HG03060 (cell line): ENCODE measurements at regions not wholly inside any gene's neighbourhood (a gene's known extent, or its start where the extent isn't known, plus 50 kb on each side); places are given as distances from the start of the nearest gene placed in this dataset.
"Not testable (repeated sequence)": the region's sequence is repeated elsewhere in the genome, so short reads cannot be mapped to it uniquely, and the experiment has no call there.

Experiments
- ATAC-seq: cut with Tn5 transposase; IDR thresholded peaks from one replicate; pipeline ENCODE4 v1.9.1; 2021; ENCODE audit warnings: low read depth, moderate number of reproducible peaks; ENCODE audit not compliant: unreplicated experiment

- no peak for ATAC-seq
Observed at GRCh38 chr15:20369500-20369899, 172.1 kb downstream of the GOLGA6L6 start.

- ATAC-seq = no peak
Observed at GRCh38 chr15:20368974-20369373, 172.6 kb downstream of the GOLGA6L6 start.

- no peak for ATAC-seq
Observed at GRCh38 chr15:20367093-20367492, 174.5 kb downstream of the GOLGA6L6 start.

- not testable (repeated sequence) for ATAC-seq
Observed at GRCh38 chr15:20363591-20363990, 178.0 kb downstream of the GOLGA6L6 start.

GRCh38 chr15:20361091-20361490 is 180.5 kb downstream of the GOLGA6L6 start:
- ATAC-seq = no peak

GRCh38 chr15:20358779-20359414 is 182.7 kb downstream of the GOLGA6L6 start:
- ATAC-seq = no peak

GRCh38 chr15:20358066-20358778 is 183.4 kb downstream of the GOLGA6L6 start:
- ATAC-seq = no peak

GRCh38 chr15:20357481-20358065 is 184.0 kb downstream of the GOLGA6L6 start:
- no peak for ATAC-seq

- ATAC-seq = no peak
Observed at GRCh38 chr15:20356911-20357480, 184.6 kb downstream of the GOLGA6L6 start.

GRCh38 chr15:20356444-20356910 is 185.1 kb downstream of the GOLGA6L6 start:
- ATAC-seq = no peak

GRCh38 chr15:20355256-20355868 is 186.2 kb downstream of the GOLGA6L6 start:
- ATAC-seq = no peak

GRCh38 chr15:20354884-20355223 is 186.7 kb downstream of the GOLGA6L6 start:
- not testable (repeated sequence) for ATAC-seq

GRCh38 chr15:20353966-20354883 is 187.4 kb downstream of the GOLGA6L6 start:
- ATAC-seq = no peak

GRCh38 chr15:20352241-20353200 is 189.1 kb downstream of the GOLGA6L6 start:
- no peak for ATAC-seq

GRCh38 chr15:20351448-20351971 is 190.1 kb downstream of the GOLGA6L6 start:
- no peak for ATAC-seq

- ATAC-seq = no peak
Observed at GRCh38 chr15:20349774-20350498, 191.7 kb downstream of the GOLGA6L6 start.

GRCh38 chr15:20348900-20349773 is 192.5 kb downstream of the GOLGA6L6 start:
- ATAC-seq = no peak
